GM12874 (cell line): ENCODE measurements at regions not wholly inside any gene's neighbourhood (a gene's known extent, or its start where the extent isn't known, plus 50 kb on each side); places are given as distances from the start of the nearest gene placed in this dataset.

Experiments
- TF ChIP-seq, protein P1 (sequence below): IDR thresholded peaks from 2 replicates; pipeline ENCODE4 v1.5.1; 2011; ENCODE audit warnings: low read depth, mild to moderate bottlenecking, control low read depth, low read length, moderate library complexity; ENCODE audit not compliant: insufficient read depth

DNA sequence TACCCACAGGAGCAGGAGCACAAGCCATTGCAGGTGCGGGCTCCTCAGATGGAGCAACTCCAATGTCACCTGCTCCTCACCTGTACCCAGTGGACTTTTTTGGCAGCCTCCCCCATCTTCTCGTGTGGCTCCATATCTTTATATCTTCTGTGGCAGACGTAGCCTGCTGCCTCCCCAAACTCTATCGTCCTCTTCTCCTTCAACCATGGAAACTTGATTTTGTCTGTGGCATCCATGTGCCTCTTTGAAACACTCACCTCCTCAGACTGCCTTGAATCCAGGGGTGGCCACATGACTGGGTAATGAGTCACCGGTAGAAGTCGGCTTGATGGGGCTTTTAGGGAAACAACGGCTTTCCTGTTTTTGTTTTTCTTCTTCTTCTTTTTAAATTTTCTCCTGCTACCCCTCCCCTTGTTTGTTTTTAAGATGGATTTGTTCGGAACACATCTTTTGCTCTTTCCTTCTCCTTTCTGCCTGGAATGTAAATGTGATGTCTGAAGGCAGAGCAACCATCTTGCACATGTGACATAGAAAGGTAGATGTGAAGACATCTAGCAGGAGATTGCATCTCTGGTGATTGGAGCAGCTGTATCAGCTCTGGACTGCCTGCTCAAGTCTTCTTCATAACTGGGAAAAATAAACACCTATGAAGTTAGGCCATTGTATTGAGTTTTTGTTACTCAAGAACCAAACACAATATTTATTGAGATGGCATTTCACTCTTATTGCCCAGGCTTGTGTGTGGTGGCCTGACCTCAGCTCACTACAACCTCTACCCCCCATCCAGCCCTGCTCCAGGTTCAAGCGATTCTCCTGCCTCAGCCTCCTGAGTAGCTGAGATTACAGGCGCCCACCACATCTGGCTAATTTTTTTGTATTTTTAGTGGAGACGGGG, 69.9 kb upstream of the DDR1 start:
- TF ChIP-seq, protein P1, sequence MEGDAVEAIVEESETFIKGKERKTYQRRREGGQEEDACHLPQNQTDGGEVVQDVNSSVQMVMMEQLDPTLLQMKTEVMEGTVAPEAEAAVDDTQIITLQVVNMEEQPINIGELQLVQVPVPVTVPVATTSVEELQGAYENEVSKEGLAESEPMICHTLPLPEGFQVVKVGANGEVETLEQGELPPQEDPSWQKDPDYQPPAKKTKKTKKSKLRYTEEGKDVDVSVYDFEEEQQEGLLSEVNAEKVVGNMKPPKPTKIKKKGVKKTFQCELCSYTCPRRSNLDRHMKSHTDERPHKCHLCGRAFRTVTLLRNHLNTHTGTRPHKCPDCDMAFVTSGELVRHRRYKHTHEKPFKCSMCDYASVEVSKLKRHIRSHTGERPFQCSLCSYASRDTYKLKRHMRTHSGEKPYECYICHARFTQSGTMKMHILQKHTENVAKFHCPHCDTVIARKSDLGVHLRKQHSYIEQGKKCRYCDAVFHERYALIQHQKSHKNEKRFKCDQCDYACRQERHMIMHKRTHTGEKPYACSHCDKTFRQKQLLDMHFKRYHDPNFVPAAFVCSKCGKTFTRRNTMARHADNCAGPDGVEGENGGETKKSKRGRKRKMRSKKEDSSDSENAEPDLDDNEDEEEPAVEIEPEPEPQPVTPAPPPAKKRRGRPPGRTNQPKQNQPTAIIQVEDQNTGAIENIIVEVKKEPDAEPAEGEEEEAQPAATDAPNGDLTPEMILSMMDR: no peak

DNA sequence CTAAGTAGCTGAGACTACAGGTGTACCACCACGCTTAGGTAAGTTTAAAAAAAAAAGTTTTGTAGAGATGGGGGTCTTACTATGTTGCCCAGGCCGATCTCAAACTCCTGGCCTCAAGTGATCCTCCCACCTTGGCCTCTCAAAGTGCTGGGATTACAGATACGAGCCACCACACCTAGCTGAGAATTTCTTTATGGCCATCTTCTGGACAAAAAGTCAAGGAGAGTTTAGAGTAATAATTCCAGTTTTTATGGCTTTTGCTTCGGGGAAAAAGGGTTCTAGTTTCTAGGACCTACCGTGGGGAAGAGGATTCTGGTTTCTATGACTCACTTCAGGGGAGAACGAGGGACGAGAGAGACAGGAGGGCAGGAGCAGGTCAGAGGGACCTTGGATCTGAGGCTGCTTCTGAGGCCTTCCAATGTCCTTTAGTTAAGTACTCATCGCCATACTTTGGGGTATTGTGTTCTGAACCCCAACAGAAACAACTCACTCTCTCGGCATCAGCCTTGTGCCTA, 69.3 kb upstream of the IER3 start:
- TF ChIP-seq, protein P1: no peak

GRCh38 chr6:30810813-30811339, 66.5 kb upstream of the IER3 start:
- TF ChIP-seq, protein P1: no peak

- TF ChIP-seq, protein P1: no peak
Observed at GRCh38 chr6:30806581-30807183, 62.3 kb upstream of the IER3 start.

GRCh38 chr6:30804333-30804732, 60.0 kb upstream of the IER3 start:
- TF ChIP-seq, protein P1: no peak

DNA sequence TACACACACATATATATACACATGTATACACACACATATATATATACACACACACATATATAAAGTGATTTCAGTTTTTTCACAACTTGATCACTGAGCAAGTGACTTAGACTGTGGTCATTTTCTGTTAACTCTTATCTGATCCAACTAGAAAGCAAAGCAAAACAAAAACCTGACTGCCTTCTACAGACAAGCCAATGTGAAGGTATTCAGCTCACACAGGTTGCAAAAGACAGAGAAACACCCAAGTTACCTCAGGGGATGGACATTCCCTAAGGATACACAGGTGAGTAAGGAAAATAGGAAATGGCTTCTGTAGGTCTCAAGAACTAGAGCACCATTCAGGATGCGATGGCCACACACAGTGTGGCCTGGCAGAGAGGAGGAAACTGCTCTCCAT, 58.4 kb upstream of the IER3 start:
- TF ChIP-seq, protein P1: no peak

GRCh38 chr6:30801950-30802349, 57.6 kb upstream of the IER3 start:
- TF ChIP-seq, protein P1: no peak
